Small intestine (tissue), 7 donors: ENCODE measurements at regions not wholly inside any gene's neighbourhood (a gene's known extent, or its start where the extent isn't known, plus 50 kb on each side); places are given as distances from the start of the nearest gene placed in this dataset.
"Not testable (repeated sequence)": the region's sequence is repeated elsewhere in the genome, so short reads cannot be mapped to it uniquely, and the experiment has no call there.

Experiments
- DNase-seq, 2 donors: peaks; one replicate each; pipeline versions ENCODE4 v3.0.0 to v3.0.0-alpha.2; 2013
- FAIRE-seq: peaks from 2 replicates; lab custom pipeline; 2012; peaks lifted over from hg19 to GRCh38; lab: Jason Lieb, UNC
- H3K27ac ChIP-seq, 3 donors: one replicate each; pipeline ENCODE4 v1.5.1; 2013; ENCODE audit warnings: low read length in 2 of 3, mild to moderate bottlenecking in 2 of 3, control low read depth in 1 of 3, inconsistent platforms in 1 of 3, low read depth in 1 of 3, moderate library complexity in 1 of 3
- H3K27me3 ChIP-seq, 3 donors: one replicate each; pipeline ENCODE4 v1.6.1; 2013; ENCODE audit warnings: low read length in 3 of 3, inconsistent platforms in 1 of 3; ENCODE audit not compliant: control insufficient read depth in 3 of 3, insufficient read depth in 3 of 3
- H3K36me3 ChIP-seq, 3 donors: one replicate each; pipeline ENCODE4 v1.6.1; 2013; ENCODE audit warnings: low read length in 3 of 3, inconsistent platforms in 1 of 3, low read depth in 1 of 3, mild to moderate bottlenecking in 1 of 3, moderate library complexity in 1 of 3; ENCODE audit not compliant: control insufficient read depth in 3 of 3, insufficient read depth in 2 of 3
- H3K4me1 ChIP-seq, 3 donors: one replicate each; pipeline ENCODE4 v1.6.1; 2013; ENCODE audit warnings: low read length in 2 of 3, inconsistent platforms in 1 of 3, low read depth in 1 of 3, mild to moderate bottlenecking in 1 of 3, moderate library complexity in 1 of 3; ENCODE audit not compliant: control insufficient read depth in 3 of 3, insufficient read depth in 2 of 3
- H3K4me3 ChIP-seq, 3 donors: one replicate each; pipeline ENCODE4 v1.5.1; 2013; ENCODE audit warnings: low read length in 3 of 3, control low read depth in 1 of 3, inconsistent platforms in 1 of 3, low read depth in 1 of 3, mild to moderate bottlenecking in 1 of 3, moderate library complexity in 1 of 3
- H3K9me3 ChIP-seq, 2 donors: one replicate each; pipeline ENCODE4 v1.6.1; 2013; ENCODE audit warnings: low read depth in 1 of 2, low read length in 1 of 2; ENCODE audit not compliant: control insufficient read depth in 2 of 2, insufficient read depth in 1 of 2
- WGBS, 3 donors: extraction: QIAGEN DNeasy Blood & Tissue Kit; methylation state at CpG; one replicate each; pipeline ENCODE4 v1.1.7; 2013; 5-methylcytosine and 5-hydroxymethylcytosine counted together
- donor health status: healthy with polysubstance abuse.
- donor health status: control.
- donor health status: control.
- donor health status: Bipolar disorder and iron deficiency.
- donor health status: healthy.

DNA sequence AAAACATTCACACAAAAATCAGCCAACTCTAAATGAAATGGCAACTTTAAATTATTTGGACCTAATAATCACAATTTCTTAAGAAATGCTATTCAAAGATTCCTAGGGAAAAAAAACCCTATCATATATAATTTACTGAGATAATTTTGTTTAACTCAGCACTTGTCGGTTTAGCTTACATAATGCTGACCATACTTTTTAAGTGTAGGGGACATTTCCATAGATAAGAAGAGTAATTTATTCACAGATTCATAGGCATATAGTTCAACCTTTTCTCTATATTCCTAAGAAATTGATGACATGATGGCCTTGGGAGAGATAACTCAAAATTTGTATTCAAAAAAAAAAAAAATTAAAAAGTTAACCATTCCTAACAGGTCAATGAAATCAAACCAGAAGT is 260.8 kb upstream of the PGRMC2 start:
- no peaks in the 10 kb centered on the region for H3K36me3 ChIP-seq
- FAIRE-seq (no peak), DNase-seq (no peak)
- no peak overlapping the region for H3K27ac ChIP-seq
- H3K4me1 ChIP-seq: peaks cover 0 to 25% (median 3%) of the 10 kb centered on the region in 3 donors
- no peaks in the 10 kb centered on the region for H3K27me3 ChIP-seq
- H3K4me3 ChIP-seq: no peak overlapping the region
- H3K9me3 ChIP-seq: peaks cover 0 to 11% of the 10 kb centered on the region in 2 donors
- WGBS, 3 donors: 87 to 93% (median 88%) methylated on average over 1 of the region's 1 CpG

DNA sequence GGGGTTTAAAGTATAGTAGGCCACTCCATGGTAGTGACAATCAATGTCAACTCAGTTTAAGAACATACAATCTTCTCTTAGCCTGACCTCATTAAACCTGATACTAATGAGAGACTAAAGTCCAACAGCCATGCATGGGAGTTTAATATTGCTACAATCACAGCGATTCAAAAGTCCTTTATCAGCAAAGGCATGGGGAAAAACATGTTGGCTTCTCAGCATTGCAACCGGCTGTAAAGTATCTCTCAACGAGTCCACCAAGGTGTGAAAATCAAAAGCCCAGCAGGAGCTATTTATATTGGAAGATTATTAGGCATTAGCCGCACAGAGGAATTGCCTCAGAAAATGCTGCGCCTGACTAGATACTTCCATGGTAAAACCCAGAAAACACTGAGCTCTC is 256.7 kb upstream of the PGRMC2 start:
- 22 to 70% (median 40%) methylated on average over 5 of the region's 5 CpGs for WGBS, 3 donors
- H3K4me3 ChIP-seq: no peak overlapping the region
- FAIRE-seq: no peak
- peak overlapping the region in 2 of 3 donors; percentile 29 to 63 for H3K27ac ChIP-seq
- H3K36me3 ChIP-seq: no peaks in the 10 kb centered on the region
- no peaks in the 10 kb centered on the region for H3K9me3 ChIP-seq
- peaks cover 0 to 14% (median 5%) of the 10 kb centered on the region in 3 donors for H3K4me1 ChIP-seq
- peak; percentile 71 to 91 for DNase-seq
- H3K27me3 ChIP-seq: no peaks in the 10 kb centered on the region

DNA sequence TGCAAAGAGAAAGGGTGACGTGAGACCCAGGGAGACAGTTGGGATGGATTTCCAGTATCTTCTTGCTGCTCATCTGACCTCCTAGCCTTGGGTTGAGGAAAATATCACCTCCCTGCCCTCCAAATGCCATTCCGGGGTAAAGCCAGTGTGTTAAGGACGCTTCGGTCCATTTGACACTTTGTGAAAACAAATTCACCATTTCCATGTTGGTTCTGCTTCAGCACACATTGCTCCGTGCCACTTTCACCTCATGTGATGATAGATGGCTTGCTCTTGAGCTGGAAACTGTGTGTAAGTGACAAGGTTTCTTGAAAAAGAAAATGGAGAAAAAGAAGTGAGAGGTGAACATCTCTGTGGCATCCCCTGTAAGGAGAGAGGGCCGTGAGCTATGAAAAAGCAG is 256.1 kb upstream of the PGRMC2 start:
- Histone ChIP-seq H3K4me1 (peaks cover 0 to 14% (median 5%) of the 10 kb centered on the region in 3 donors), H3K9me3 (no peaks in the 10 kb centered on the region), H3K27ac (peak overlapping the region in 1 of 3 donors; percentile 63), H3K36me3 (no peaks in the 10 kb centered on the region), H3K4me3 (no peak overlapping the region), H3K27me3 (no peaks in the 10 kb centered on the region)
- WGBS, 3 donors: 77 to 83% (median 82%) methylated on average over 6 of the region's 6 CpGs
- FAIRE-seq (no peak), DNase-seq (no peak)

DNA sequence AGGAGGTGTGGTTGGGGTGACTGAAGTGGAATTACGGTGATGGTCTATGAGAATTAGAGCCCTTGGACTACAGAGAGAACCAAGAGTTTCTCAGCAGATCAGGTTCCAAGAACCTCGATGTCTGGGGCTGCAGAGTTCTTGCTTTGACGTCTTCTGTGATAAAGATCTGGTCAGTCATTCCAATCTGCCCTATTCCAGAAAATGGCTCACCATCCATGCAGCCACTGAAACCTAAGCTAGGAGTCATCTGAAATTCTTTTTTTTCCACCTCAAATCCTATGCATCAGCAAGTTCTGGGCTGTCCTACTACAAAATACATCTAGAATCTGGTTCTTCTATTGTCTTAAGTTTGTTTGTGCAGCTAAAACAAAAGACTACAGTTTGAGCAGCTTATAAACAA is 254.4 kb upstream of the PGRMC2 start:
- no peak overlapping the region for H3K27ac ChIP-seq
- FAIRE-seq: no peak

DNA sequence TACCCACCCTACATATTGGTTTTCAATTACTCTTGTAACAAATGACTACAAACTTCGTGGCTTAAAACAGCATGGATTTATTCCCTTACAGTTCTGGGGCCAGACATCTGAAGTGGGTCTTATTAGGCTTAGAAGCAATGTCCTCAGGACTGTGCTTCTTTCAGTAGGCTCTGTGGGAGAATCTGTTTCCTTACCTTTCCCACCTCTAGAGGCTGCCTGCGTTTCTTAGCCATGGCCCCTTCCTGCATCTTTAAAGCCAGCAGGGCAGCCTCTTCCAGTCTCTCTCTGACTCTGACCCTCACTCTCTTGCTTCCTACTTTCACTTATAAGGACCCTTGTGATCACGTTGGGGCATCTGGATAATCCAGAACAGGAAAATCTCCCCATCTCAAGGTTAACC is 252.5 kb upstream of the PGRMC2 start:
- no peak for DNase-seq
- H3K27ac ChIP-seq: no peak overlapping the region
- peaks cover 0 to 5% of the 10 kb centered on the region in 2 donors for H3K9me3 ChIP-seq
- no peaks in the 10 kb centered on the region for H3K36me3 ChIP-seq
- FAIRE-seq: no peak
- H3K4me1 ChIP-seq: peaks cover 0 to 14% (median 5%) of the 10 kb centered on the region in 3 donors
- no peaks in the 10 kb centered on the region for H3K27me3 ChIP-seq
- 67 to 79% (median 74%) methylated on average over 3 of the region's 3 CpGs for WGBS, 3 donors
- no peak overlapping the region for H3K4me3 ChIP-seq

More for the DNA sequence above, 254.4 kb upstream of the PGRMC2 start:
- Histone ChIP-seq H3K36me3 (no peaks in the 10 kb centered on the region), H3K4me3 (no peak overlapping the region), H3K27me3 (no peaks in the 10 kb centered on the region), H3K9me3 (no peaks in the 10 kb centered on the region), H3K4me1 (peaks cover 0 to 14% (median 5%) of the 10 kb centered on the region in 3 donors)
- DNase-seq: no peak
- 77 to 92% (median 81%) methylated on average over 3 of the region's 3 CpGs for WGBS, 3 donors

DNA sequence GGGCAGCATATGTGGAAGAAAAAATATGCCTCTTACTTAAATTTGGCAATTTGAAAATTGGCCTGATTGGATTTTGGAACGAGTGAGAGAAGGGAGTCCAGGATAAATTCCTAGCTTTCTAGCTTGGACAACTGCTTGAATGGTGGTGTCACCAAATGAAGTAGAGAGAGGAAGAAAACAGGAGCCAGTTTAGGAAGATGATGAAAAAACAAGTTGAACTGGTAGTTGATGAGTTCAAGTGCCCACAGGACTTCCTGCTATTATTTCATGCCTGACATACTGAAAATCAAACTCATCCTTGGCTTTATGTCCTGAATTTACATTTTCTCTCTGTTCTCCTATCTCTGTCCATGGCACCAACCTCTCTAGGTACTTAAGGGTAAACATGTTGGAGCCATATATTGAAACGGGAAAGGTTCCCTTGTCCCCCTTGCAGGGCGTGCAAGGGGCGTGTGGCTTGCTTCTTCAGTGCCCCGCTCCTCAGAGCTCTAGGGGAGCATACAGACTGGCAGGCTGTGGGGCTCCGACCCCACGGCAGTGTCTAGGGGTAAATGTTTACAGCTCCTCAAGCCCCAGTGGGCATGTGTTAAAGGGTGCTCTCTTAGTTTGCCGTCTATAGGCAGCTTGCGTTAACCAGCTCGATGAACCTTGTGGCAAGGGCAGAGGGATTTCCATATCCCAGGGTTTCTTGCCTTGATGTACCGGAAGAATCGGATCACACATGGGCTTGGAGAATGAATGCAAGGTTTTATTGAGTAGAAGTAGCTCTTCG is 250.7 kb upstream of the PGRMC2 start:
- Histone ChIP-seq H3K4me1 (peaks cover 0 to under 1% (median 0%) of the 10 kb centered on the region in 3 donors), H3K27ac (no peak overlapping the region), H3K9me3 (peaks cover 0 to 5% of the 10 kb centered on the region in 2 donors), H3K27me3 (no peaks in the 10 kb centered on the region), H3K4me3 (no peak overlapping the region), H3K36me3 (no peaks in the 10 kb centered on the region)
- FAIRE-seq (no peak), DNase-seq (no peak)
- 86 to 95% (median 92%) methylated on average over 13 of the region's 13 CpGs for WGBS, 3 donors

DNA sequence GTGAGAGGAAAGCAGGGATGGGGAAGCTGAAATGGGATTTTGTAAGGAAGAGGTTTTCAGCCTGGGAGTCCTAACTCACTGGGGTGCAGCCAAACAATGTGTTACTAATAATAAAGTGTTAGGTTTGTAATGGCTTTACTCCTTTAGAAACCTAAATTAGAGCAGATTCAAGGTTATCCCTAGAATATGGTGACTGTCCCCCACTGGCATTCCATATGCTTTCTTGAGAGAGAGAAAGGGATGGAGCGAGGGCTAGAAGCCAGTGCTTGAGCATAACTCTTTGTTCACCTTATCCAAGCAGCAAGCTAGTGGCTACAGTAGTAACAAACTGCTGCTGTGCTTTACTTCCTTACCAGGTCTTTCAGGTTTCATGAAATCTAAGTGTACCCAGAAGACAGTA is 249.1 kb upstream of the PGRMC2 start:
- Histone ChIP-seq H3K36me3 (no peaks in the 10 kb centered on the region), H3K27me3 (no peaks in the 10 kb centered on the region), H3K27ac (no peak overlapping the region), H3K4me3 (no peak overlapping the region), H3K9me3 (peaks cover 0 to 5% of the 10 kb centered on the region in 2 donors), H3K4me1 (no peaks in the 10 kb centered on the region)
- FAIRE-seq (no peak), DNase-seq (no peak)
- WGBS, 3 donors: 89 to 96% (median 95%) methylated on average over 1 of the region's 1 CpG

DNA sequence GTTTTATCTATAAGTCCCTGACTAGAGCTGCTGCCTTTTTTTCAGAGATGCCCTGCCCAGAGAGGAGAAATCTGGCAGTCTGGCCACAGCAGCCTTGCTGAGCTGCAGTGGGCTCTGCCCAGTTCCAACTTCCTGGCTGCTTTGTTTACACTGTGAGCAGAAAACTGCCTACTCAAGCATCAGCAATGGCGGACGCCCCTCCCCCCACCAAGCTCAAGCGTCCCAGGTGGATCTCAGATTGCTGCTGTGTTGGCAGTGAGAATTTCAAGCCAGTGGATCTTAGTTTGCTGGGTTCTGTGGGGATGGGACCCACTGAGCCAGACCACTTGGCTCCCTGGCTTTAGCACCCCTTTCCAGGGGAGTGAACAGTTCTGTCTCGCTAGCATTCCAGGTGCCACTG is 247.9 kb upstream of the PGRMC2 start:
- not testable (repeated sequence) for H3K27ac ChIP-seq, DNase-seq, H3K27me3 ChIP-seq, H3K4me3 ChIP-seq, H3K4me1 ChIP-seq, FAIRE-seq, H3K36me3 ChIP-seq, H3K9me3 ChIP-seq
- WGBS, 3 donors: 71 to 86% (median 81%) methylated on average over 4 of the region's 4 CpGs
